ENCODE measurements at regions not wholly inside any gene's neighbourhood (a gene's known extent, or its start where the extent isn't known, plus 50 kb on each side); places are given as distances from the start of the nearest gene placed in this dataset.

GRCh38 chr6:45727819-45728449 is 287.7 kb downstream of the CLIC5 start:
- TF ChIP-seq YY1 (IDR thresholded peaks at IDR 0.05; ENCODE audit: insufficient read depth, insufficient read length) (no peak), ZNF274 (IDR thresholded peaks at IDR 0.05; ENCODE audit: low read depth, low read length) (no peak), SUZ12 (IDR thresholded peaks at IDR 0.05; ENCODE audit: extremely low read depth, insufficient read depth, insufficient read length) (no peak)

Measured in NT2/D1 (cell line).